Upper lobe of left lung (tissue), 4 donors: ENCODE measurements at regions not wholly inside any gene's neighbourhood (a gene's known extent, or its start where the extent isn't known, plus 50 kb on each side); places are given as distances from the start of the nearest gene placed in this dataset.

Experiments used
- CTCF ChIP-seq, 6 experiments: fragments of 450-650 bp in 4 of 6; fragments of 200-600 bp in 2 of 6; sonication (generic) in 2 of 6; IDR thresholded peaks; one replicate each; pipeline ENCODE4 v1.5.1; 2016 to 2019; ENCODE audit warnings: antibody characterized with exemption in 6 of 6
- EP300 ChIP-seq, 4 donors: sonication (generic); formaldehyde crosslinking; IDR thresholded peaks; one replicate each; pipeline ENCODE4 v1.5.1; 2017; ENCODE audit warnings: antibody characterized with exemption in 4 of 4, control low read depth in 2 of 4
- POLR2A ChIP-seq, 4 donors: fragments of 450-650 bp; IDR thresholded peaks; one replicate each; pipeline ENCODE4 v1.5.1; 2016 to 2017; ENCODE audit warnings: antibody characterized with exemption in 4 of 4, mild to moderate bottlenecking in 2 of 4
- POLR2AphosphoS5 ChIP-seq, 2 donors: sonication (generic); formaldehyde crosslinking; IDR thresholded peaks; one replicate each; pipeline ENCODE4 v1.5.1; 2017; ENCODE audit warnings: antibody characterized with exemption in 2 of 2

- TF ChIP-seq CTCF (IDR thresholded peaks at IDR 0.05): no peak
- no peak for TF ChIP-seq POLR2A (IDR thresholded peaks at IDR 0.05)
- no peak for TF ChIP-seq POLR2AphosphoS5 (IDR thresholded peaks at IDR 0.05)
- no peak for TF ChIP-seq EP300 (IDR thresholded peaks at IDR 0.05)
Measured at GRCh38 chr15:36406911-36407310, 172.5 kb upstream of the CDIN1 start.
